ENCODE measurements at regions not wholly inside any gene's neighbourhood (a gene's known extent, or its start where the extent isn't known, plus 50 kb on each side); places are given as distances from the start of the nearest gene placed in this dataset.

DNA sequence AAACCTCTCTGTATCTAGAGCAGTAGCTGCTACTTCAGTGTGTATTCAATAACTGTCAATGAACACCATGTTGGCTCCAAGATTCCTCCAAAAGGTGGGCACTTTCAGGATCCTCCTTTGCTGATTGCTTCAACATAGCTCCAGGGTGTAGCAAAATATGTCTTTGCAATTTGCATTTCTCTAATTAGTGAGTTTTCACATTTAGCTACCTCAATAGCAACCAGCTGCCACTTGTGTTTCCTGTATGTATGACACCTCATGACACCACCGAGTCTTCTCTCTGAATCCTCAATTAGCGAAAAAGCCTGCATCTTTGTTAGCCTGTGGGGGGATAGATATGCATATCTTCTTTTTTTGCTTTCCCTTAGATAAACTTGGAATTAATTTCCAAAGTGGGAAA is 898.3 kb upstream of the FAT3 start:
- TF ChIP-seq, protein P1, sequence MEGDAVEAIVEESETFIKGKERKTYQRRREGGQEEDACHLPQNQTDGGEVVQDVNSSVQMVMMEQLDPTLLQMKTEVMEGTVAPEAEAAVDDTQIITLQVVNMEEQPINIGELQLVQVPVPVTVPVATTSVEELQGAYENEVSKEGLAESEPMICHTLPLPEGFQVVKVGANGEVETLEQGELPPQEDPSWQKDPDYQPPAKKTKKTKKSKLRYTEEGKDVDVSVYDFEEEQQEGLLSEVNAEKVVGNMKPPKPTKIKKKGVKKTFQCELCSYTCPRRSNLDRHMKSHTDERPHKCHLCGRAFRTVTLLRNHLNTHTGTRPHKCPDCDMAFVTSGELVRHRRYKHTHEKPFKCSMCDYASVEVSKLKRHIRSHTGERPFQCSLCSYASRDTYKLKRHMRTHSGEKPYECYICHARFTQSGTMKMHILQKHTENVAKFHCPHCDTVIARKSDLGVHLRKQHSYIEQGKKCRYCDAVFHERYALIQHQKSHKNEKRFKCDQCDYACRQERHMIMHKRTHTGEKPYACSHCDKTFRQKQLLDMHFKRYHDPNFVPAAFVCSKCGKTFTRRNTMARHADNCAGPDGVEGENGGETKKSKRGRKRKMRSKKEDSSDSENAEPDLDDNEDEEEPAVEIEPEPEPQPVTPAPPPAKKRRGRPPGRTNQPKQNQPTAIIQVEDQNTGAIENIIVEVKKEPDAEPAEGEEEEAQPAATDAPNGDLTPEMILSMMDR (IDR thresholded peaks at IDR 0.05), result no peak
- no peak for TF ChIP-seq POLR2A (IDR thresholded peaks at IDR 0.05)

Measured in body of pancreas (tissue), 4 donors.